Stomach (tissue), 4 donors: ENCODE measurements at regions not wholly inside any gene's neighbourhood (a gene's known extent, or its start where the extent isn't known, plus 50 kb on each side); places are given as distances from the start of the nearest gene placed in this dataset.

Experiments
- CTCF ChIP-seq, 7 experiments: fragments of 450-650 bp in 4 of 7; fragments of 200-600 bp in 3 of 7; sonication (generic) in 3 of 7; IDR thresholded peaks; one replicate each; pipeline ENCODE4 v1.5.1; 2016 to 2019; ENCODE audit warnings: antibody characterized with exemption in 7 of 7, control low read depth in 2 of 7, mild to moderate bottlenecking in 1 of 7
- POLR2A ChIP-seq, 4 donors: fragments of 450-650 bp; IDR thresholded peaks; one replicate each; pipeline ENCODE4 v1.6.1; 2016; ENCODE audit warnings: antibody characterized with exemption in 4 of 4, control low read depth in 2 of 4, mild to moderate bottlenecking in 1 of 4, moderate library complexity in 1 of 4
- POLR2AphosphoS5 ChIP-seq, 3 donors: sonication (generic); formaldehyde crosslinking; IDR thresholded peaks; one replicate each; pipeline ENCODE4 v1.6.1; 2016; ENCODE audit warnings: antibody characterized with exemption in 3 of 3

GRCh38 chr10:63755441-63755840 lies 234.2 kb downstream of the REEP3 start:
- TF ChIP-seq POLR2AphosphoS5 (IDR thresholded peaks at IDR 0.05) (no peak), POLR2A (IDR thresholded peaks at IDR 0.05) (no peak), CTCF (IDR thresholded peaks at IDR 0.05) (no peak)
